HL-60 (cell line): ENCODE measurements at regions not wholly inside any gene's neighbourhood (a gene's known extent, or its start where the extent isn't known, plus 50 kb on each side); places are given as distances from the start of the nearest gene placed in this dataset.
"Not testable (repeated sequence)": the region's sequence is repeated elsewhere in the genome, so short reads cannot be mapped to it uniquely, and the experiment has no call there.

Source experiments
- DNase-seq, 2 experiments: peaks; one replicate each; pipeline ENCODE4 v3.0.0-alpha.2; 2010 to 2020; ENCODE audit warnings: low read depth in 1 of 2, low spot score in 1 of 2
- H3K27ac ChIP-seq: fragments of 250-450 bp; sonication (Bioruptor Pico); replicated peaks from 2 replicates; pipeline ENCODE4 v1.5.1; 2020; ENCODE audit warnings: mild to moderate bottlenecking, moderate library complexity
- H3K27me3 ChIP-seq: fragments of 250-450 bp; sonication (Bioruptor Pico); 2 replicates; pipeline ENCODE4 v1.5.1; 2021; ENCODE audit warnings: mild to moderate bottlenecking, moderate library complexity; ENCODE audit not compliant: insufficient read depth, poor library complexity, severe bottlenecking
- H3K4me3 ChIP-seq: replicated peaks from 2 replicates; pipeline ENCODE4 v1.5.1; 2011; ENCODE audit warnings: mild to moderate bottlenecking, control low read depth, low read length; ENCODE audit not compliant: insufficient read depth
- CTCF ChIP-seq: IDR thresholded peaks from one replicate; pipeline ENCODE4 v1.5.1; 2011; ENCODE audit warnings: low read length, control low read depth, inconsistent platforms; ENCODE audit not compliant: insufficient read depth
- GABPA ChIP-seq: IDR thresholded peaks from 2 replicates; pipeline ENCODE4 v1.6.1; 2012; ENCODE audit warnings: low read depth
- POLR2AphosphoS5 ChIP-seq: IDR thresholded peaks from 2 replicates; pipeline ENCODE4 v1.6.1; 2012; ENCODE audit warnings: low read depth
- SPI1 ChIP-seq: IDR thresholded peaks from 2 replicates; pipeline ENCODE4 v1.6.1; 2012; ENCODE audit warnings: low read depth, mild to moderate bottlenecking, borderline replicate concordance
- TF ChIP-seq, protein P1 (sequence below): IDR thresholded peaks from 2 replicates; pipeline ENCODE4 v1.6.1; 2012; ENCODE audit warnings: low read depth; ENCODE audit not compliant: insufficient replicate concordance

DNA sequence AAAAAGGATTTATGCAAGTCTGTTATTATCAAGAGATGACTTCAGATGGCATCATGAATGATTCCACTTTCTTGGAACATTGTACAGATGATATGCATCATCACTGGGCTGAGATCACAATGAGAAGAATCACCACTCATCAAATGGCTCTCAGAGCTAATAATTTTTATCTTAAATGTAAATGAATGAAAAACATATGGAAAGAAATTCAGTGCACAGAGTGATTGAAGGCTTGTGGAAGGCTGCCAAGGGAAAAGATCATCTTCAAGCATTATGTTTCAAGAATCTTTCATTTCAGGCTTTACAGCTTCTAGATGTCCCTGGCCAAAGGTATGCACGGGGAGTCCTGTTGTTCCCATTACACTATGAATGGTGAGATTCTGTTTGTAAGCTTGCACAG, 955.7 kb downstream of the TTLL7 start:
- no peaks in the 10 kb centered on the region for H3K27me3 ChIP-seq
- DNase-seq: no peak
- TF ChIP-seq, protein P1, sequence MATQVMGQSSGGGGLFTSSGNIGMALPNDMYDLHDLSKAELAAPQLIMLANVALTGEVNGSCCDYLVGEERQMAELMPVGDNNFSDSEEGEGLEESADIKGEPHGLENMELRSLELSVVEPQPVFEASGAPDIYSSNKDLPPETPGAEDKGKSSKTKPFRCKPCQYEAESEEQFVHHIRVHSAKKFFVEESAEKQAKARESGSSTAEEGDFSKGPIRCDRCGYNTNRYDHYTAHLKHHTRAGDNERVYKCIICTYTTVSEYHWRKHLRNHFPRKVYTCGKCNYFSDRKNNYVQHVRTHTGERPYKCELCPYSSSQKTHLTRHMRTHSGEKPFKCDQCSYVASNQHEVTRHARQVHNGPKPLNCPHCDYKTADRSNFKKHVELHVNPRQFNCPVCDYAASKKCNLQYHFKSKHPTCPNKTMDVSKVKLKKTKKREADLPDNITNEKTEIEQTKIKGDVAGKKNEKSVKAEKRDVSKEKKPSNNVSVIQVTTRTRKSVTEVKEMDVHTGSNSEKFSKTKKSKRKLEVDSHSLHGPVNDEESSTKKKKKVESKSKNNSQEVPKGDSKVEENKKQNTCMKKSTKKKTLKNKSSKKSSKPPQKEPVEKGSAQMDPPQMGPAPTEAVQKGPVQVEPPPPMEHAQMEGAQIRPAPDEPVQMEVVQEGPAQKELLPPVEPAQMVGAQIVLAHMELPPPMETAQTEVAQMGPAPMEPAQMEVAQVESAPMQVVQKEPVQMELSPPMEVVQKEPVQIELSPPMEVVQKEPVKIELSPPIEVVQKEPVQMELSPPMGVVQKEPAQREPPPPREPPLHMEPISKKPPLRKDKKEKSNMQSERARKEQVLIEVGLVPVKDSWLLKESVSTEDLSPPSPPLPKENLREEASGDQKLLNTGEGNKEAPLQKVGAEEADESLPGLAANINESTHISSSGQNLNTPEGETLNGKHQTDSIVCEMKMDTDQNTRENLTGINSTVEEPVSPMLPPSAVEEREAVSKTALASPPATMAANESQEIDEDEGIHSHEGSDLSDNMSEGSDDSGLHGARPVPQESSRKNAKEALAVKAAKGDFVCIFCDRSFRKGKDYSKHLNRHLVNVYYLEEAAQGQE: no peak
- no peak for TF ChIP-seq POLR2AphosphoS5
- TF ChIP-seq CTCF: no peak
- TF ChIP-seq GABPA: no peak
- no peak for TF ChIP-seq SPI1
- no peak overlapping the region for H3K4me3 ChIP-seq
- no peak overlapping the region for H3K27ac ChIP-seq

DNA sequence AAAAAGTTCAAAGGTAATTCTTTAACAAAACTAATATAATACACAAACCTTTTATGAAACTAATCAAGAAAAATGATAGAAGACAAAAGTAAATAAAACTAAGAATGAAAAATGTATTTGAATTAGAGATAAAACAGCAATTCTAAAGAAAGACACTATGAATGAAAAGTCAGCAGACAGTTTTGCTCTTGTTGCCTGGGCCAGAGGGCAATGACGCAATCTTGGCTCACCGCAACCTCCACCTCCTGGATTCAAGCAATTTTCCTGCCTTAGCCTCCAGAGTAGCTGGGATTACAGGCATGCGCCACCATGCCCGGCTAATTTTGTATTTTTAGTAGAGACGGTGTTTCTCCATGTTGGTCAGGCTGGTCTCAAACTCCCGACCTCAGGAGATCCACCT, 959.8 kb downstream of the TTLL7 start:
- H3K27ac ChIP-seq, H3K27me3 ChIP-seq, H3K4me3 ChIP-seq, DNase-seq: not testable (repeated sequence)

DNA sequence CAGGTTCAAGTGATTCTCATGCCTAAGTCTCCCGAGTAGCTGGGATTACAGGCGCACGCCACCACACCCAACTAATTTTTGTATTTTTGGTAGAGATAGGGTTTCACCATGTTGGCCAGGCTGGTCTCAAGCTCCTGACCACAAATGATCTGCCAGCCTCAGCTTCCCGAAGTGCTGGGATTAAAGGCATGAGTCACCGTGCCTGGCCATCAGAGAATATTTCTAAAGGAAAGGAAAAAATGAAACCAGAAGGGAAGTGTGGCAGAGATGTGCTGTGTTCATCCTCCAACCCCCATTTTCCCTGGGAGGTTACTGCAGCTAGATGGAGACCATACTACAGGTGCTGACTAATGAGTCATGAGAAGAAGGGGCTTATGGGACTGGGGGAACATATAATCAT, 964.1 kb downstream of the TTLL7 start:
- Histone ChIP-seq H3K4me3 (no peak overlapping the region), H3K27ac (no peak overlapping the region), H3K27me3 (no peaks in the 10 kb centered on the region)
- TF ChIP-seq CTCF (no peak), GABPA (no peak), POLR2AphosphoS5 (no peak), SPI1 (no peak)
- TF ChIP-seq, protein P1: no peak
- DNase-seq: no peak

GRCh38 chr1:83033682-83034081, 965.2 kb downstream of the TTLL7 start:
- TF ChIP-seq CTCF (no peak), SPI1 (no peak), GABPA (no peak), POLR2AphosphoS5 (no peak)
- TF ChIP-seq, protein P1: no peak
- H3K4me3 ChIP-seq: no peak overlapping the region
- no peak for DNase-seq
- H3K27ac ChIP-seq: no peak overlapping the region
- H3K27me3 ChIP-seq: no peaks in the 10 kb centered on the region
